OCI-LY1 (cell line): ENCODE measurements at regions not wholly inside any gene's neighbourhood (a gene's known extent, or its start where the extent isn't known, plus 50 kb on each side); places are given as distances from the start of the nearest gene placed in this dataset.

Experiments used
- H2AFZ ChIP-seq: fragments of 200-600 bp; sonication (generic), shearing (Covaris generic); 2 replicates; pipeline ENCODE4 v1.6.0; 2014; ENCODE audit warnings: antibody characterized with exemption, mild to moderate bottlenecking, low read length
- H3F3A ChIP-seq: fragments of 200-600 bp; sonication (generic), shearing (Covaris generic); 2 replicates; pipeline ENCODE4 v1.6.0; 2014; ENCODE audit warnings: mild to moderate bottlenecking, antibody characterized with exemption, low read length, moderate library complexity; ENCODE audit not compliant: insufficient read depth
- H3K27ac ChIP-seq: fragments of 200-600 bp; sonication (generic); 2 replicates; pipeline ENCODE4 v1.5.1; 2014; ENCODE audit warnings: low read length, mixed run types, mild to moderate bottlenecking, low read depth; ENCODE audit not compliant: poor library complexity, severe bottlenecking
- H3K27me3 ChIP-seq: fragments of 200-600 bp; sonication (generic); 2 replicates; pipeline ENCODE4 v1.6.0; 2014; ENCODE audit warnings: antibody characterized with exemption, mild to moderate bottlenecking, low read length, moderate library complexity; ENCODE audit not compliant: insufficient read depth
- H3K36me3 ChIP-seq: fragments of 200-600 bp; sonication (generic); 2 replicates; pipeline ENCODE4 v1.6.1; 2014; ENCODE audit warnings: mild to moderate bottlenecking, antibody characterized with exemption, low read length, moderate library complexity, mixed read lengths; ENCODE audit not compliant: insufficient read depth
- H3K4me1 ChIP-seq: fragments of 200-600 bp; sonication (generic); 2 replicates; pipeline ENCODE4 v1.5.1; 2014; ENCODE audit warnings: mild to moderate bottlenecking, low read length, moderate library complexity; ENCODE audit not compliant: insufficient read depth, severe bottlenecking
- H3K4me2 ChIP-seq: fragments of 200-600 bp; sonication (generic), shearing (Covaris generic); 2 replicates; pipeline ENCODE4 v1.6.1; 2014; ENCODE audit warnings: low read length
- H3K4me3 ChIP-seq: fragments of 200-600 bp; sonication (generic); 2 replicates; pipeline ENCODE4 v1.5.1; 2014; ENCODE audit warnings: low read length, low read depth, mild to moderate bottlenecking, mixed read lengths; ENCODE audit not compliant: poor library complexity, severe bottlenecking
- H3K79me2 ChIP-seq: fragments of 200-600 bp; shearing (Covaris generic); 2 replicates; pipeline ENCODE4 v1.6.1; 2016; ENCODE audit warnings: mixed run types, low read length, mixed read lengths; ENCODE audit not compliant: insufficient read depth
- H3K9ac ChIP-seq: fragments of 200-600 bp; sonication (generic), shearing (Covaris generic); 2 replicates; pipeline ENCODE4 v1.6.1; 2014; ENCODE audit warnings: mild to moderate bottlenecking, low read length, mixed read lengths
- H3K9me2 ChIP-seq: fragments of 200-600 bp; sonication (generic), shearing (Covaris generic); 2 replicates; pipeline ENCODE4 v1.6.1; 2014; ENCODE audit warnings: low read depth, mild to moderate bottlenecking, low read length, mixed read lengths
- H3K9me3 ChIP-seq: fragments of 200-600 bp; shearing (Covaris generic); 2 replicates; pipeline ENCODE4 v1.6.1; 2014; ENCODE audit warnings: low read length, mixed read lengths
- H4K20me1 ChIP-seq: fragments of 200-600 bp; sonication (generic), shearing (Covaris generic); 2 replicates; pipeline ENCODE4 v1.6.0; 2016; ENCODE audit warnings: mild to moderate bottlenecking, low read length; ENCODE audit not compliant: insufficient read depth
- EZH2 ChIP-seq: fragments of 200-600 bp; sonication (generic), shearing (Covaris generic); IDR thresholded peaks from 2 replicates; pipeline ENCODE4 v1.8.0; 2017; ENCODE audit warnings: borderline replicate concordance, mixed run types, mild to moderate bottlenecking, antibody characterized with exemption, low read length, moderate library complexity, mixed read lengths
- TF ChIP-seq, protein P1 (sequence below): fragments of 200-600 bp; sonication (generic), shearing (Covaris generic); IDR thresholded peaks from 2 replicates; pipeline ENCODE4 v1.5.1; 2017; ENCODE audit warnings: mild to moderate bottlenecking, antibody characterized with exemption, low read length, moderate library complexity, mixed read lengths

DNA sequence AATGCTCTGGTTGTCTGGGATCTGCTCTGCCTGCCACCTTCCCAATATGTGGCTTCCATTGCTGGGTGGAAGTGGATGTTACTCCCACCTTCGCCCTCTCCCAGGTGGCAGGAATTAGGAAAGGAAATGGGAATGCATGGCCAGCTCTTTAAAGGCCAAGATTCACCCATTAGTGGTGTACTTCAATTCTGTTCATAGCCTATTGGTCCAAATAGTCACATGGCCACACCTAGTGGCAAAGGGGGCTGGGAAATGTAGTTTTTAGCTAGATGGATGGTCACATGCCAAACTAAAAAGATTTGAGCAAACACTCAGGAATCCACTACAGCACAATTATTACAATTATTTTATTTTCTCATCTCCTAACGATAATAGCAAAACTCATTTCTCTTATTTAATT is 135.1 kb downstream of the NPY start:
- Histone ChIP-seq H3F3A (no peaks in the 10 kb centered on the region), H3K79me2 (no peaks in the 10 kb centered on the region), H3K27ac (no peak overlapping the region), H3K9me2 (no peaks in the 10 kb centered on the region), H4K20me1 (no peaks in the 10 kb centered on the region), H3K4me3 (no peak overlapping the region), H3K4me2 (no peak overlapping the region), H3K36me3 (no peaks in the 10 kb centered on the region), H3K9ac (no peak overlapping the region), H3K9me3 (0 out of 2 replicates have a peak, but pooled peaks cover 3% of the 10 kb centered on the region), H3K4me1 (no peaks in the 10 kb centered on the region), H3K27me3 (no peaks in the 10 kb centered on the region), H2AFZ (no peak overlapping the region)
- TF ChIP-seq, protein P1, sequence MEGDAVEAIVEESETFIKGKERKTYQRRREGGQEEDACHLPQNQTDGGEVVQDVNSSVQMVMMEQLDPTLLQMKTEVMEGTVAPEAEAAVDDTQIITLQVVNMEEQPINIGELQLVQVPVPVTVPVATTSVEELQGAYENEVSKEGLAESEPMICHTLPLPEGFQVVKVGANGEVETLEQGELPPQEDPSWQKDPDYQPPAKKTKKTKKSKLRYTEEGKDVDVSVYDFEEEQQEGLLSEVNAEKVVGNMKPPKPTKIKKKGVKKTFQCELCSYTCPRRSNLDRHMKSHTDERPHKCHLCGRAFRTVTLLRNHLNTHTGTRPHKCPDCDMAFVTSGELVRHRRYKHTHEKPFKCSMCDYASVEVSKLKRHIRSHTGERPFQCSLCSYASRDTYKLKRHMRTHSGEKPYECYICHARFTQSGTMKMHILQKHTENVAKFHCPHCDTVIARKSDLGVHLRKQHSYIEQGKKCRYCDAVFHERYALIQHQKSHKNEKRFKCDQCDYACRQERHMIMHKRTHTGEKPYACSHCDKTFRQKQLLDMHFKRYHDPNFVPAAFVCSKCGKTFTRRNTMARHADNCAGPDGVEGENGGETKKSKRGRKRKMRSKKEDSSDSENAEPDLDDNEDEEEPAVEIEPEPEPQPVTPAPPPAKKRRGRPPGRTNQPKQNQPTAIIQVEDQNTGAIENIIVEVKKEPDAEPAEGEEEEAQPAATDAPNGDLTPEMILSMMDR = no peak
- TF ChIP-seq EZH2 = no peak

DNA sequence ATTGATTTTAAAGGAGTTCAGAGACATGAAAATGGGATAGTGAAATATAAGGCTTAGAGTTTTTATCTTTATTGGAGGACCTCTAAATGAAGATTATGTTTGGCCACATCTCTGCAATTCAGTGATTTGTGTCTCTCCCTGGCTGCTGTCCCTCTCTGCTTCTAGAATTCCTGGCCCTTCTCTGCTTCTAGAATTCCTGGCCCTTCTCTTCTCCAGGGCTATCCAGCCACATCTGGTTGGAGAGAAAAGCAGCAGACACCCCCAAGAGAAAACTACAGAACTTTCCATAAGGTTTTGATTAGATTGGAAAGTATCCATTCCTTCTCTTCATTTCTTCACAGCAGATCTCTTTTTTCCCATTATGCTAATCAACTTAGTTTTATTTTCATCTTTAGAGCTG is 135.5 kb downstream of the NPY start:
- no peaks in the 10 kb centered on the region for H3K9me3 ChIP-seq

GRCh38 chr7:24422441-24423010 is 138.5 kb downstream of the NPY start:
- no peak overlapping the region for H3K9ac ChIP-seq

More for the DNA sequence above, 135.5 kb downstream of the NPY start:
- Histone ChIP-seq H3K27ac (no peak overlapping the region), H3K4me3 (no peak overlapping the region), H3K36me3 (no peaks in the 10 kb centered on the region), H3F3A (no peaks in the 10 kb centered on the region), H3K4me1 (no peaks in the 10 kb centered on the region), H3K9ac (no peak overlapping the region), H2AFZ (no peak overlapping the region), H3K9me2 (no peaks in the 10 kb centered on the region), H3K27me3 (no peaks in the 10 kb centered on the region), H4K20me1 (no peaks in the 10 kb centered on the region), H3K4me2 (no peak overlapping the region), H3K79me2 (no peaks in the 10 kb centered on the region)
- no peak for TF ChIP-seq EZH2
- TF ChIP-seq, protein P1 = no peak

More at GRCh38 chr7:24422441-24423010, 138.5 kb downstream of the NPY start:
- H4K20me1 ChIP-seq = no peaks in the 10 kb centered on the region
- TF ChIP-seq, protein P1 = no peak
- TF ChIP-seq EZH2 = no peak
- no peak overlapping the region for H3K4me3 ChIP-seq
- no peaks in the 10 kb centered on the region; the same call in 1 of the 2 replicates for H3K27me3 ChIP-seq
- no peaks in the 10 kb centered on the region for H3F3A ChIP-seq
- no peaks in the 10 kb centered on the region for H3K79me2 ChIP-seq
- H3K9me2 ChIP-seq = no peaks in the 10 kb centered on the region
- no peak overlapping the region for H2AFZ ChIP-seq
- no peak overlapping the region for H3K4me2 ChIP-seq
- H3K27ac ChIP-seq = no peak overlapping the region
- no peaks in the 10 kb centered on the region for H3K36me3 ChIP-seq
- H3K9me3 ChIP-seq = peaks cover 5% of the 10 kb centered on the region; the same call in 1 of the 2 replicates
- no peaks in the 10 kb centered on the region for H3K4me1 ChIP-seq
